OCI-LY3 (cell line): ENCODE measurements at regions not wholly inside any gene's neighbourhood (a gene's known extent, or its start where the extent isn't known, plus 50 kb on each side); places are given as distances from the start of the nearest gene placed in this dataset.

Experiments
- EZH2phosphoT487 ChIP-seq: fragments of 200-600 bp; shearing (Covaris generic); IDR thresholded peaks from 2 replicates; pipeline ENCODE4 v1.6.1; 2018; ENCODE audit warnings: antibody characterized with exemption, mixed run types, low read depth
- TF ChIP-seq, protein P1 (sequence below): fragments of 200-600, 300-600 bp; sonication (generic); IDR thresholded peaks from 2 replicates; pipeline ENCODE4 v1.5.1; 2014; ENCODE audit warnings: antibody characterized with exemption, low read length, low read depth

DNA sequence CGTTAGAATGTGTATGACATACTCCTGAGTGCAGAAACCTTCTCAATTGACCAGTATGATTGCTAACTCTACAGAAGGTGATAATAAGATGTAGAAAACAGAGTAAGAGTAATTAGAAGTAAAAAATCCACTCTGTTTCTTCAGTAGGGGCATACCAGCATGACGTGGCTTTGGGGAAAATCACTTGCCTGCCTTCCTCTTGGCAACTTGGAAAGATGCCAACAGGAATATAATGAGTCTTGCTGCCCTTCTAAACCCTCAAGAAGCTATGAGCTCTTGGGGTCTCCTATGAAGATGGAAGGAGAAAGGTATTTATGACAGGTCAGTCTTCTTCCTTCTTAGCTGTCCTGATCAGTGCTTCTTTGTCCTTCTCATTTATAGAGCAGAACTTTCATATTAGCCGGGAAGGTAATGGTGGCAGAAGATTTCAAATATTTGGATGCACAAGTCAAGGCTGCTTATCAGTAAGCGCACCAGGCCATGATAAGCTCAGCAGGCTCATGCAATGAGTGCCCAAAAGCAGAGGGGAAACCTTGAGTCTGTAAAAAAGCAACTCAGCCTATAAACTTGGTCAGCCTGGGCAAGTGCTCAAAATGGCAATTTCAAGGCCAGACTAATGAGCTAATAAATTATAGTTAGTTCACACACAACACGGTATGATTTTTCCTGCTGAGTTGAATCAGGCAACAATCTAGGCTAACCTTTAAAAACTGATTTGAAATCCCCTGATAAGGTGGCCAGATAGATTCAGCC lies 69.7 kb upstream of the PPARGC1A start:
- TF ChIP-seq, protein P1, sequence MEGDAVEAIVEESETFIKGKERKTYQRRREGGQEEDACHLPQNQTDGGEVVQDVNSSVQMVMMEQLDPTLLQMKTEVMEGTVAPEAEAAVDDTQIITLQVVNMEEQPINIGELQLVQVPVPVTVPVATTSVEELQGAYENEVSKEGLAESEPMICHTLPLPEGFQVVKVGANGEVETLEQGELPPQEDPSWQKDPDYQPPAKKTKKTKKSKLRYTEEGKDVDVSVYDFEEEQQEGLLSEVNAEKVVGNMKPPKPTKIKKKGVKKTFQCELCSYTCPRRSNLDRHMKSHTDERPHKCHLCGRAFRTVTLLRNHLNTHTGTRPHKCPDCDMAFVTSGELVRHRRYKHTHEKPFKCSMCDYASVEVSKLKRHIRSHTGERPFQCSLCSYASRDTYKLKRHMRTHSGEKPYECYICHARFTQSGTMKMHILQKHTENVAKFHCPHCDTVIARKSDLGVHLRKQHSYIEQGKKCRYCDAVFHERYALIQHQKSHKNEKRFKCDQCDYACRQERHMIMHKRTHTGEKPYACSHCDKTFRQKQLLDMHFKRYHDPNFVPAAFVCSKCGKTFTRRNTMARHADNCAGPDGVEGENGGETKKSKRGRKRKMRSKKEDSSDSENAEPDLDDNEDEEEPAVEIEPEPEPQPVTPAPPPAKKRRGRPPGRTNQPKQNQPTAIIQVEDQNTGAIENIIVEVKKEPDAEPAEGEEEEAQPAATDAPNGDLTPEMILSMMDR, result no peak
- TF ChIP-seq EZH2phosphoT487, result no peak
